HepG2 (cell line): ENCODE measurements at regions not wholly inside any gene's neighbourhood (a gene's known extent, or its start where the extent isn't known, plus 50 kb on each side); places are given as distances from the start of the nearest gene placed in this dataset.

ENCODE experiments used
- ATAC-seq: fragments of 200-7000 bp; cut with Tn5 transposase; 3 replicates; pipeline ENCODE4 v1.9.1; 2020; ENCODE audit warnings: mild to moderate bottlenecking, moderate library complexity
- BruUV-seq: library from RNA; stranded (reverse); fragments of 400-500 nt; replicated peaks from 2 replicates; lab custom pipeline; 2021; lab: Mats Ljungman, UMichigan
- CTCF ChIA-PET: fragments of 300-600 bp; formaldehyde crosslinking; extraction: SDS; loops from one replicate; lab custom pipeline; 2021; ENCODE audit warnings: low total read pairs, inconsistent platforms, low intra/inter-chr PET ratio; lab: Yijun Ruan, JAX
- POLR2A ChIA-PET: fragments of 350-600 bp; sonication (Branson Sonifier 250); formaldehyde crosslinking; loops from one replicate; lab custom pipeline; 2020; ENCODE audit warnings: antibody characterized with exemption, inconsistent platforms; lab: Yijun Ruan, JAX
- DNase-seq: peaks from one replicate; pipeline ENCODE4 v3.0.0-alpha.2; 2015; ENCODE audit warnings: low spot score
- FAIRE-seq: peaks from 3 replicates; lab custom pipeline; 2011; peaks lifted over from hg19 to GRCh38; lab: Jason Lieb, UNC
- H2AFZ ChIP-seq: one replicate; pipeline ENCODE4 v1.6.1; 2011; ENCODE audit warnings: low read length, inconsistent platforms
- H3K27ac ChIP-seq: fragments of 300-600 bp; 3 replicates; pipeline ENCODE4 v1.8.0; 2011; ENCODE audit warnings: mixed run types, mild to moderate bottlenecking, mixed read lengths, low read length, inconsistent platforms; ENCODE audit not compliant: insufficient read depth; ENCODE audit errors: extremely low read length
- H3K27me3 ChIP-seq, 2 experiments: fragments of 200-600 bp in 1 of 2; 2 replicates in 1 of 2; 3 replicates in 1 of 2; pipeline versions ENCODE4 v1.6.0 to v1.8.0; 2011; ENCODE audit warnings: low read length in 2 of 2, mild to moderate bottlenecking in 2 of 2, moderate library complexity in 2 of 2, inconsistent platforms in 1 of 2; ENCODE audit not compliant: insufficient read depth in 2 of 2, control insufficient read depth in 1 of 2
- H3K36me3 ChIP-seq, 2 experiments: fragments of 200-600 bp in 1 of 2; replicated peaks in 1 of 2; 2 replicates in 1 of 2; 3 replicates in 1 of 2; pipeline versions ENCODE4 v1.5.1 to v1.8.0; 2011; ENCODE audit warnings: low read length in 2 of 2, inconsistent platforms in 1 of 2; ENCODE audit not compliant: insufficient read depth in 2 of 2, control insufficient read depth in 1 of 2
- H3K4me1 ChIP-seq: 2 replicates; pipeline ENCODE4 v1.5.1; 2012; ENCODE audit warnings: low read length, inconsistent platforms; ENCODE audit not compliant: insufficient read depth
- H3K4me2 ChIP-seq: 2 replicates; pipeline ENCODE4 v1.6.0; 2011; ENCODE audit warnings: low read depth, low read length, inconsistent platforms
- H3K4me3 ChIP-seq, 3 experiments: fragments of 200-600 bp in 1 of 3; sonication (generic), shearing (Covaris generic) in 1 of 3; replicated peaks in 1 of 3; 2 replicates each; pipeline ENCODE4 v1.5.1; 2011 to 2016; ENCODE audit warnings: low read length in 3 of 3, inconsistent platforms in 2 of 3, low read depth in 2 of 3, mild to moderate bottlenecking in 2 of 3, control low read depth in 1 of 3, mixed read lengths in 1 of 3; ENCODE audit not compliant: insufficient read depth in 1 of 3
- H3K79me2 ChIP-seq: one replicate; pipeline ENCODE4 v1.6.1; 2011; ENCODE audit warnings: low read length, inconsistent platforms; ENCODE audit not compliant: insufficient read depth
- H3K9ac ChIP-seq: 2 replicates; pipeline ENCODE4 v1.6.0; 2011; ENCODE audit warnings: mild to moderate bottlenecking, low read depth, low read length, inconsistent platforms; ENCODE audit not compliant: insufficient read depth
- H3K9me3 ChIP-seq: 2 replicates; pipeline ENCODE4 v1.5.1; 2012; ENCODE audit warnings: mild to moderate bottlenecking, low read length
- H4K20me1 ChIP-seq: 2 replicates; pipeline ENCODE4 v1.6.0; 2011; ENCODE audit warnings: inconsistent platforms, mild to moderate bottlenecking, low read length, moderate library complexity; ENCODE audit not compliant: insufficient read depth
- ATF7 ChIP-seq, 2 experiments: fragments of 450-650 bp in 1 of 2; sonication (generic) in 1 of 2; formaldehyde crosslinking in 1 of 2; IDR thresholded peaks; 2 replicates each; pipeline versions ENCODE4 v1.4.0 to v1.6.1; 2016 to 2020; ENCODE audit warnings: antibody characterized with exemption in 1 of 2, mild to moderate bottlenecking in 1 of 2, missing genetic modification reagents in 1 of 2
- FOXO1 ChIP-seq: sonication (generic); formaldehyde crosslinking; IDR thresholded peaks from 2 replicates; pipeline ENCODE4 v1.4.0; 2020; ENCODE audit warnings: missing genetic modification reagents
- KLF6 ChIP-seq: IDR thresholded peaks from 2 replicates; pipeline ENCODE4 v1.8.0; 2016; ENCODE audit warnings: missing biosample characterization, missing genetic modification reagents
- NFE2L2 ChIP-seq: fragments of 150-350 bp; IDR thresholded peaks from 2 replicates; pipeline ENCODE4 v1.6.1; 2014; ENCODE audit warnings: low read length
- SIN3B ChIP-seq: fragments of 150-350 bp; IDR thresholded peaks from 2 replicates; pipeline ENCODE4 v1.6.1; 2014; ENCODE audit warnings: low read length
- ZNF335 ChIP-seq: sonication (generic); formaldehyde crosslinking; IDR thresholded peaks from 2 replicates; pipeline ENCODE4 v1.4.0; 2020; ENCODE audit warnings: missing genetic modification reagents
- WGBS: methylation state at CpG from one replicate; pipeline ENCODE4 v1.1.6; 2017; ENCODE audit warnings: low lambda C conversion rate; 5-methylcytosine and 5-hydroxymethylcytosine counted together
- in situ Hi-C: cut with HindIII; loops from 2 replicates; pipeline ENCODE4 v1.10.0; 2017; ENCODE audit warnings: low pct_unique_long_range_greater_than_20kb; ENCODE audit not compliant: extremely low pct_ligation_motif_present
- intact Hi-C: fragments of 100-400 bp; cut with micrococcal nuclease; formaldehyde crosslinking; loops from one replicate; pipeline ENCODE4 v1.10.0; 2022; ENCODE audit not compliant: unreplicated experiment
- TF ChIP-seq, protein P1 (sequence below): sonication (generic); formaldehyde crosslinking; IDR thresholded peaks from 2 replicates; pipeline ENCODE4 v1.4.0; 2020; ENCODE audit warnings: missing genetic modification reagents, borderline replicate concordance

DNA sequence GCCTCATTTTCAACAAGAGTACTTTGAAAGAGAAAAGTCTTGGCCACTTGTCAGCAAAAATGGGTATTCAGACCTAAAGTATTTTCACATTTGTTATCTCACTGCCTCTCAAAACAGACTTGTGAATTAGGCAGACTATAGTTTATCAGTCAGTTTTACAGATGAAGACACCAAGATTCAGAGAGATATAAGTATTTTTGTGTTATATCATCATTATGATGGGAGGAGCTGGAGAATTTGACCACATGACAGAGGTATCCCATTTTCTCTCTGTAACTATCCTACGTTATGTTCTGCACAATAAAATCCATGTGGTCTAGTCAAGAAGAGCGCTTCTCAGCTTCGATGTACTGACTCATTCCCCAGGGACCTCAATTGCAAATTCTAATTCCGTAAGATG, 213.7 kb downstream of the MYCN start:
- TF ChIP-seq NFE2L2 (no peak), SIN3B (no peak), ATF7 (IDR thresholded peaks at IDR 0.05) (no peak), ATF7 (CRISPR knock-in tag; IDR thresholded peaks at IDR 0.05) (no peak), KLF6 (no peak), ZNF335 (CRISPR knock-in tag) (no peak), FOXO1 (CRISPR knock-in tag) (no peak)
- TF ChIP-seq, protein P1, sequence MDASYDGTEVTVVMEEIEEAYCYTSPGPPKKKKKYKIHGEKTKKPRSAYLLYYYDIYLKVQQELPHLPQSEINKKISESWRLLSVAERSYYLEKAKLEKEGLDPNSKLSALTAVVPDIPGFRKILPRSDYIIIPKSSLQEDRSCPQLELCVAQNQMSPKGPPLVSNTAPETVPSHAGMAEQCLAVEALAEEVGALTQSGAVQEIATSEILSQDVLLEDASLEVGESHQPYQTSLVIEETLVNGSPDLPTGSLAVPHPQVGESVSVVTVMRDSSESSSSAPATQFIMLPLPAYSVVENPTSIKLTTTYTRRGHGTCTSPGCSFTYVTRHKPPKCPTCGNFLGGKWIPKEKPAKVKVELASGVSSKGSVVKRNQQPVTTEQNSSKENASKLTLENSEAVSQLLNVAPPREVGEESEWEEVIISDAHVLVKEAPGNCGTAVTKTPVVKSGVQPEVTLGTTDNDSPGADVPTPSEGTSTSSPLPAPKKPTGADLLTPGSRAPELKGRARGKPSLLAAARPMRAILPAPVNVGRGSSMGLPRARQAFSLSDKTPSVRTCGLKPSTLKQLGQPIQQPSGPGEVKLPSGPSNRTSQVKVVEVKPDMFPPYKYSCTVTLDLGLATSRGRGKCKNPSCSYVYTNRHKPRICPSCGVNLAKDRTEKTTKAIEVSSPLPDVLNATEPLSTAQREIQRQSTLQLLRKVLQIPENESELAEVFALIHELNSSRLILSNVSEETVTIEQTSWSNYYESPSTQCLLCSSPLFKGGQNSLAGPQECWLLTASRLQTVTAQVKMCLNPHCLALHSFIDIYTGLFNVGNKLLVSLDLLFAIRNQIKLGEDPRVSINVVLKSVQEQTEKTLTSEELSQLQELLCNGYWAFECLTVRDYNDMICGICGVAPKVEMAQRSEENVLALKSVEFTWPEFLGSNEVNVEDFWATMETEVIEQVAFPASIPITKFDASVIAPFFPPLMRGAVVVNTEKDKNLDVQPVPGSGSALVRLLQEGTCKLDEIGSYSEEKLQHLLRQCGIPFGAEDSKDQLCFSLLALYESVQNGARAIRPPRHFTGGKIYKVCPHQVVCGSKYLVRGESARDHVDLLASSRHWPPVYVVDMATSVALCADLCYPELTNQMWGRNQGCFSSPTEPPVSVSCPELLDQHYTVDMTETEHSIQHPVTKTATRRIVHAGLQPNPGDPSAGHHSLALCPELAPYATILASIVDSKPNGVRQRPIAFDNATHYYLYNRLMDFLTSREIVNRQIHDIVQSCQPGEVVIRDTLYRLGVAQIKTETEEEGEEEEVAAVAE = no peak
- TF ChIP-seq, all 625 proteins: peak for 0
- no peak overlapping the region for H3K4me2 ChIP-seq
- 42% methylated on average over 4 of the region's 4 CpGs for WGBS
- FAIRE-seq = no peak
- ATAC-seq = no peak
- no peaks in the 10 kb centered on the region for H3K4me1 ChIP-seq
- no peaks in the 10 kb centered on the region for H3K9me3 ChIP-seq
- POLR2A ChIA-PET = no interaction called here
- no peak overlapping the region for H2AFZ ChIP-seq
- CTCF ChIA-PET = no interaction called here
- in situ Hi-C loops (no loop called here), intact Hi-C loops (no loop called here)
- no peaks in the 10 kb centered on the region for H3K79me2 ChIP-seq
- peaks cover 0 to 2% of the 10 kb centered on the region in 2 experiments; a peak in 1 of 5 replicates for H3K27me3 ChIP-seq
- no peak overlapping the region for H3K27ac ChIP-seq
- H3K9ac ChIP-seq = no peak overlapping the region
- H3K4me3 ChIP-seq = no peak overlapping the region
- no peak for DNase-seq
- H3K36me3 ChIP-seq = no peaks in the 10 kb centered on the region
- H4K20me1 ChIP-seq = no peaks in the 10 kb centered on the region
- BruUV-seq = no TSS peak
